Stimulated activated CD8-positive, alpha-beta memory T cell treated with anti-CD3 and anti-CD28 coated beads, Interleukin-4, amount 100 ng/mL, for 48 hours (primary cell): ENCODE measurements at regions not wholly inside any gene's neighbourhood (a gene's known extent, or its start where the extent isn't known, plus 50 kb on each side); places are given as distances from the start of the nearest gene placed in this dataset.
"Not testable (repeated sequence)": the region's sequence is repeated elsewhere in the genome, so short reads cannot be mapped to it uniquely, and the experiment has no call there.

Experiments used
- DNase-seq: peaks from one replicate; pipeline ENCODE4 v3.0.0-alpha.2; 2020

- DNase-seq: no peak
Observed at GRCh38 chr3:74978684-74979083, 364.2 kb upstream of the CNTN3 start.

DNA sequence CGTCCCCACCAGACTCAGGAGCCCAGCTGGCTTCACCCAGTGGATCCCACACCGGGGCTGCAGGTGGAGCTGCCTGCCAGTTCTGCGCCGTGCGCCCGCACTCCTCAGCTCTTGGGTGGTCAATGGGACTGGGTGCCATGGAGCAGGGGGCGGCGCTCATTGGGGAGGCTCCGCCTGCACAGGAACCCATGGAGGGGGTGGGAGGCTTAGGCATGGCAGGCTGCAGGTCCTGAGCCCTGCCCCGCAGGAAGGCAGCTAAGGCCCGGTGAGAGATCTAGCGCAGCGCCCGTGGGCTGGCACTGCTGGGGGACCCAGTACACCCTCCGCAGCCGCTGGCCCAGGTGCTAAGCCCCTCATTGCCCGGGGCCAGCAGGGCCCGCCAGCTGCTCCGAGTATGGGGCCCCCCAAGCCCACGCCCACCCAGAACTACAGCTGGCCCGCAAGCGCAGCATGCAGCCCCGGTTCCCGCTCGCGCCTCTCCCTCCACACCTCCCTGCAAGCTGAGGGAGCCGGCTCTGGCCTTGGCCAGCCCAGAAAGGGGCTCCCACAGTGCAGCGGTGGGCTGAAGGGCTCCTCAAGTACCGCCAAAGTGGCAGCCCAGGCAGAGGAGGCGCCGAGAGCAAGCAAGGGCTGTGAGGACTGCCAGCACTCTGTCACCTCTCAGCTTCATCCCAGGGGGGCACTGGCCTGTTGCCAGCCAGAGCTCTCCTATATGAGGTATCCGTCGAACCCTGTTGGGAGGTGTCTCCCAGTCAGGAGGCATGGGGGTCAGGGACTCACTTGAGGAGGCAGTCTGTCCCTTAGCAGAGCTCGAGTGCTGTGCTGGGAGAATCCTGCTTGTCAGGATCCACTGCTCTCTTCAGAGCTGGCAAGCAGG lies 370.8 kb upstream of the CNTN3 start:
- not testable (repeated sequence) for DNase-seq

GRCh38 chr3:74988095-74988494 lies 373.6 kb upstream of the CNTN3 start:
- DNase-seq: no peak

GRCh38 chr3:74992898-74993297 lies 378.4 kb upstream of the CNTN3 start:
- DNase-seq: no peak

- no peak for DNase-seq
Observed at GRCh38 chr3:75001330-75001729, 386.9 kb upstream of the CNTN3 start.

- DNase-seq: no peak
Observed at GRCh38 chr3:75012791-75013331, 398.4 kb upstream of the CNTN3 start.

DNA sequence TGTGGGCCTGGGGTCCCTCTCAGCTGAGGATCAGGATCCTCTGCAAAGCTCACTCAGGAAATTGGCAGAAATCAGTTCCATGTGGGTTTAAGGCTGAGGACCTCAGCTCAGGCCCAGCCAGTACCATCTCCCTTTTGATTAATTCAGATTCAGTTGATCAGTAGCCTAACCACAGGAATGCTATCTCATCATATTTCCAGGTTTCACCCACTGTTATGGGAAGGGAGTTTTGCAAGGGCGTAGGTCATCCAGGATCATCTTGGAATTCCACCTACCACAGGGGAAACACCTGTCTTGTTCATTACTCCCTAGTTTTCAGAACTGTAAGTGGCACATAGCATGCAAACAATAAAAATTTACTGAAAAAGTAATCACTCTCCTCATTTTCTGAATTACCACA lies 399.5 kb upstream of the CNTN3 start:
- no peak for DNase-seq

DNA sequence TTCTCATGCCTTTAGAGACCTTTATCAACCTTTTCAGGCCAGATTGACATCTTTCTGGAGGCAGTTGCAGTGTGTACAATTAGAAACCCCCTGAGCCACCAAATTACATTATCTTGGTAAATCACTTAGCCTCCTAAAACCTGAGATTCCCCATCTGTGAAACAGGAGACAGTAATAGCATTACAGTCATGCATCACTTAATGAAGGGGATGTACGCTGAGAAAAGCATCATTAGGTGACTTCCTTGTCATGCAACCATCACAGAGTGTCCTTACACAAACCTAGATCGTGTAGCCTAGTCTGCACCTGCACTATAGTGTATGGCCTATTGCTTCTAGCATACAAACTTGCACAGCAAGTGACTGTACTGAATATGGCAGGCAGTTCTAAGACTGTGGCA lies 400.8 kb upstream of the CNTN3 start:
- no peak for DNase-seq

GRCh38 chr3:75035146-75035545 lies 420.7 kb upstream of the CNTN3 start:
- DNase-seq: no peak

GRCh38 chr3:75042941-75043340 lies 428.5 kb upstream of the CNTN3 start:
- no peak for DNase-seq

DNA sequence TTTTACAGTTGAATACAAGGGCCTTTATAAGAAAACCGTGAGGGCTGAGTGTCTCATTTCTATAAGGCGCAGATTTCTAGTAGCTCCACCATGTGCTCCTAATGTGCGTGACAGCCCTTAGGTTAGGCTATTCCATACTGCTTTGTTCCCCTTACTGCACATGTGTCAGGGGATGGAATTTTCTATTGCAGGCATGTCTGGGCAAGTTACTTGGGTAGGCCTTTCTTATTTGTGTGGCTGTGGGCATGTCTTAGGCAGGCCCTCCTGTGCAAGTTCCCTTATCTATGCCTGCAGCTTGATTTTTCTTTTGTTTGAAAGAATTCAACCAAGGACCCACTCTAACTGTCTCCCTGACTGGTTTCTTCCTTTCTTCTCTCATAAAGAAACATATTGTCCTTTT lies 434.2 kb upstream of the CNTN3 start:
- DNase-seq: no peak

DNA sequence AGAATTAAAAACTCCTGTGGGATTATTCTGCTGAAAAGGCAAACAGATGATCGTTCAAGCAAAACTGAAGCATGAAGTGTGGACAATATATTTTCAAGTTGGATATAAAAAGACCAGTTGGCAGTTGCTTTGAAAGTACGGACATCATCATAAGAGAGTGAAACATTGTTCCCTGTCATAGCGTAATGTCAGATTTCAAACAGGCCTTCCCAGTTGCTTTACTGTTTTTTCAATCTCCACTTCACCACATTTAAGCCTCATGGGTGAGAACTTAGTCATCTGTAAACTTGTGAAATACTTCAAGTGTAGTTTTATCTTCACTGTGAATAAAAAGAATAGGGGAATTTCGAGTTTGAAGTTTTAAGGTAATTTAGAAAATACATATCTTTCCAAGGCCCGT lies 435.1 kb upstream of the CNTN3 start:
- DNase-seq: no peak

DNA sequence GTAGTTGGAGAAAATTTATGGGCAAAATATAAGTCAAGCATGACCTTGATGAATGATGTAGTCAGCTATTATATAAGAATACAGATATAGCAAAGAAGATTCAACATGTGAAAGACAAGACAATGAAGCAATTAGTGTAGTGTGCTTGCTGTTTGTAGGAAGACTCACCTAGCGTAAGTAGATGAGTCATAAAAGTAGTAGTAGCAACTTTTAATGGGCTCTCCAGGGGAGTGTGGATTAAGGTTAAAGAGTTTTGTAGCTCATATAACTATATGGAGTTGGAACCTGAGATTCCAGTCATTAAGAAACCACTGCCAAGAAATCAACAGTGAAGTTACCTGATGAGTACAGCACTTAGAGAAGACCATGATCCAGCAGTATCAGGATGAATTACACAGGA lies 444.7 kb upstream of the CNTN3 start:
- DNase-seq: no peak

- DNase-seq: no peak
Observed at GRCh38 chr3:75061806-75062205, 447.3 kb upstream of the CNTN3 start.

GRCh38 chr3:75075158-75075557 lies 460.7 kb upstream of the CNTN3 start:
- DNase-seq: no peak

GRCh38 chr3:75076481-75076880 lies 462.0 kb upstream of the CNTN3 start:
- DNase-seq: no peak

- DNase-seq: no peak
Observed at GRCh38 chr3:75078290-75078689, 463.8 kb upstream of the CNTN3 start.

DNA sequence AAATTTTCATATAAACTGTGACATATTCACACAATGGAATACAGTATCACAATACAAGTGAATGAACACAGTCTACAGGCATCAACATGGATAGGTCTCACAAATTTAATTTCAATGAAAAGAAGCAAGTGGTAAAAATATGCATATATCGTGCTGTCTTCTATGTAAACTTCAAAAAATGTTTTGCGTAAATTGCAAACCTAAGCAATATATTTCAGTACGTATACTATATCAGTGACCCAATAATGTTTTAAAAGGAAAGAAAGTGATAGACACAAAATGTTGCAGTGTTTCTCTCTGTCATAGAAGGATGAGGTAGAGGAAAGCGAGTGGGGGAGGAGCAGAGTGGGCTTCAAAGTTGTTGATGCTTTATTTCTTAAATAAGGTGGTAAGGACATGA lies 468.4 kb upstream of the CNTN3 start:
- DNase-seq: no peak

GRCh38 chr3:75089841-75090240 lies 475.4 kb upstream of the CNTN3 start:
- no peak for DNase-seq

DNA sequence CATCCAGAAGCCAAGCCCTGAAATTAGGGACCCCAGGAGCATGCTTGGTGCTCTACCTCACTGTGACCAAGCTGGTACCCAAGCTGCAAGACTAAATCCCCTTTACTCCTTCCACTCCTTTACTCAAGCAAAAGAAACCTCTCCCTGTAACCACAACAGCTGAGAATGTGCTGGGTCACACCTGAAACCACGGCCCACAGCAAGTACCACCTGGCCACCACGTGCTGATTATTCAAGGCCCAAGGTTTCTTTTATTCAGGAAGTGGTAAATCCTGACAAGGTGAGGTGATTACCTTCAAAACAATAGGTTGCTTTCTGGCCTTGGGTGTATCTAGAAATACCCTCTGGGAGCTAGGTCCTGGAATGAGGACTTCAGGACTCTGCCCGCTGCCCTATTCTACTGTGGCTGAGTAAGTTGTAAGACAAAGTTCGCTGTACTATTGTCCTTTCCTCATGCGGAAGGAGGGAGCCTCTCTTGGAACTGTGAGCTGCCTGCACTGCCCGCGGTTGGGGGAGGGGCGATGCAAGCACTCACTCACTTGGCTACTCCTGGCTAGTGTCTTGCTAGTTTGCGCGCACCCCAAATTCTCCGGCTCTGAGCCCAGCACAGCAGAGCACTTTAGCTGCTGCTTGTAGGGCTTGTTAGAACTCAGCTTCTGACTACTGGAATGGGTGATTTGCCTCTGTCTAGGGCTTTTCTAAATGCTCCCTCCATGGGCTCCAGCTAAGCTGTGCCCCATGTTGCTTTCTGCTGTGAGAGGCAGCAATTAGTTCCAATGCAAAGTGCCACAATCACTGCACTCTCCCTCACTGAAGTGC lies 487.1 kb upstream of the CNTN3 start:
- DNase-seq: no peak

- DNase-seq: no peak
Observed at GRCh38 chr3:75110741-75111140, 496.3 kb upstream of the CNTN3 start.

- no peak for DNase-seq
Observed at GRCh38 chr3:75115695-75116094, 501.2 kb upstream of the CNTN3 start.

- no peak for DNase-seq
Observed at GRCh38 chr3:75118779-75119178, 504.3 kb upstream of the CNTN3 start.

DNA sequence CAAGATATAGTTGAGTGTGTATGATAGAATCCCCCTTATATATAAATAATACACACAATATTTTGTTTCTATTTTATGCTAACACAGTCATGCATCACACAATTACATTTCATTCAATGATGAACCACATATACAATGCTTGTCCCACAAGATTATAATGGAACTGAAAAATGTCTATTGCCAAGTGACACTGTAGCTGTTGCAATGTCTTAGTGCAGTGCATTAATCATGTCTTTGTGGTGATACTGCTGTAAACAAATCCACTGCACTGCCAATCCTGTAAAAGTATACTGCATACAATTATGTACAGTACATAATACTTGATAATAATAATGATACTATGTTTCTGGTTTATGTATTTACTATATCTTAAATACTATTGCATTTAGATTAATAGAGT lies 512.1 kb upstream of the CNTN3 start:
- no peak for DNase-seq
